Ishikawa (cell line): ENCODE measurements at regions not wholly inside any gene's neighbourhood (a gene's known extent, or its start where the extent isn't known, plus 50 kb on each side); places are given as distances from the start of the nearest gene placed in this dataset.

Experiments used
- CEBPB ChIP-seq: IDR thresholded peaks from 2 replicates; pipeline ENCODE4 v1.6.1; 2012
- EGR1 ChIP-seq: IDR thresholded peaks from 2 replicates; pipeline ENCODE4 v1.6.1; 2012
- MAX ChIP-seq: IDR thresholded peaks from 2 replicates; pipeline ENCODE4 v1.6.1; 2012
- TEAD4 ChIP-seq: IDR thresholded peaks from 2 replicates; pipeline ENCODE4 v1.6.1; 2012

- TF ChIP-seq TEAD4 (no peak), MAX (no peak), EGR1 (no peak), CEBPB (no peak)
These were observed 243.1 kb upstream of the FOXN3 start for GRCh38 chr14:89660166-89660565.
